ENCODE measurements at regions not wholly inside any gene's neighbourhood (a gene's known extent, or its start where the extent isn't known, plus 50 kb on each side); places are given as distances from the start of the nearest gene placed in this dataset.

GRCh38 chr9:34891386-34891785 is 66.7 kb upstream of the PHF24 start:
- Histone ChIP-seq H3K4me1 (no peaks in the 10 kb centered on the region), H3K4me3 (no peak overlapping the region), H3K27ac (no peak overlapping the region), H3K9me3 (no peaks in the 10 kb centered on the region), H3K27me3 (no peaks in the 10 kb centered on the region), H3K36me3 (replicated peaks in 1 of 2; ENCODE audit: insufficient read depth in 1 of 2, low read depth in 2 of 2) (no peaks in the 10 kb centered on the region)
- WGBS, 2 donors, result 93 to 100% methylated on average over 1 of the region's 1 CpG
- ATAC-seq (no peak), DNase-seq (no peak)
- TF ChIP-seq CTCF (IDR thresholded peaks at IDR 0.05) (no peak), POLR2A (IDR thresholded peaks at IDR 0.05) (no peak)
- intact Hi-C loops (cut with DNase I), result no loop called here

GRCh38 chr9:34887841-34888240 is 70.2 kb upstream of the PHF24 start:
- ATAC-seq (no peak), DNase-seq (no peak)
- Histone ChIP-seq H3K9me3 (no peaks in the 10 kb centered on the region), H3K4me3 (no peak overlapping the region), H3K27ac (no peak overlapping the region), H3K27me3 (no peaks in the 10 kb centered on the region), H3K36me3 (replicated peaks in 1 of 2; ENCODE audit: insufficient read depth in 1 of 2, low read depth in 2 of 2) (no peaks in the 10 kb centered on the region), H3K4me1 (no peaks in the 10 kb centered on the region)
- 34 to 38% methylated on average over 2 of the region's 2 CpGs for WGBS, 2 donors
- intact Hi-C loops (cut with DNase I), result no loop called here
- TF ChIP-seq CTCF (IDR thresholded peaks at IDR 0.05) (no peak), POLR2A (IDR thresholded peaks at IDR 0.05) (no peak)

- no peak for ATAC-seq
- intact Hi-C loops (cut with DNase I), result no loop called here
- no peak overlapping the region for H3K27ac ChIP-seq
- H3K36me3 ChIP-seq (replicated peaks in 1 of 2; ENCODE audit: insufficient read depth in 1 of 2, low read depth in 2 of 2), result no peaks in the 10 kb centered on the region
- 56% methylated on average over 2 of the region's 2 CpGs for WGBS, 2 donors
- no peak for TF ChIP-seq CTCF (IDR thresholded peaks at IDR 0.05)
- TF ChIP-seq POLR2A (IDR thresholded peaks at IDR 0.05), result no peak
- no peaks in the 10 kb centered on the region for H3K27me3 ChIP-seq
- H3K4me1 ChIP-seq, result no peaks in the 10 kb centered on the region
- no peaks in the 10 kb centered on the region for H3K9me3 ChIP-seq
- DNase-seq, result no peak
- no peak overlapping the region for H3K4me3 ChIP-seq
Observed at GRCh38 chr9:34884747-34885189, 73.3 kb upstream of the PHF24 start.

GRCh38 chr9:34876096-34876495 is 82.0 kb upstream of the PHF24 start:
- TF ChIP-seq CTCF (IDR thresholded peaks at IDR 0.05), result no peak
- no peak for TF ChIP-seq POLR2A (IDR thresholded peaks at IDR 0.05)
- no peaks in the 10 kb centered on the region for H3K27me3 ChIP-seq
- H3K4me1 ChIP-seq, result no peaks in the 10 kb centered on the region
- intact Hi-C loops (cut with DNase I), result no loop called here
- no peak overlapping the region for H3K27ac ChIP-seq
- no peaks in the 10 kb centered on the region for H3K36me3 ChIP-seq (replicated peaks in 1 of 2; ENCODE audit: insufficient read depth in 1 of 2, low read depth in 2 of 2)
- ATAC-seq, result no peak
- H3K4me3 ChIP-seq, result no peak overlapping the region
- no peak for DNase-seq
- no peaks in the 10 kb centered on the region for H3K9me3 ChIP-seq
- WGBS, 2 donors, result 81 to 85% methylated on average over 3 of the region's 3 CpGs

- Histone ChIP-seq H3K9me3 (no peaks in the 10 kb centered on the region), H3K4me3 (no peak overlapping the region), H3K4me1 (no peaks in the 10 kb centered on the region), H3K27ac (no peak overlapping the region), H3K36me3 (replicated peaks in 1 of 2; ENCODE audit: insufficient read depth in 1 of 2, low read depth in 2 of 2) (no peaks in the 10 kb centered on the region), H3K27me3 (no peaks in the 10 kb centered on the region)
- 17 to 20% methylated on average over 2 of the region's 2 CpGs for whole genome bisulfite sequencing, 2 donors
- ATAC-seq (no peak), DNase-seq (no peak)
- intact Hi-C loops (cut with DNase I), result no loop called here
- TF ChIP-seq CTCF (IDR thresholded peaks at IDR 0.05), result peak in 2 of 7 experiments; percentile 9 to 22
- TF ChIP-seq POLR2A (IDR thresholded peaks at IDR 0.05), result no peak
Observed at GRCh38 chr9:34869390-34869789, 88.7 kb upstream of the PHF24 start.

Measured in body of pancreas (tissue), 4 donors.